ENCODE measurements at regions not wholly inside any gene's neighbourhood (a gene's known extent, or its start where the extent isn't known, plus 50 kb on each side); places are given as distances from the start of the nearest gene placed in this dataset.

DNA sequence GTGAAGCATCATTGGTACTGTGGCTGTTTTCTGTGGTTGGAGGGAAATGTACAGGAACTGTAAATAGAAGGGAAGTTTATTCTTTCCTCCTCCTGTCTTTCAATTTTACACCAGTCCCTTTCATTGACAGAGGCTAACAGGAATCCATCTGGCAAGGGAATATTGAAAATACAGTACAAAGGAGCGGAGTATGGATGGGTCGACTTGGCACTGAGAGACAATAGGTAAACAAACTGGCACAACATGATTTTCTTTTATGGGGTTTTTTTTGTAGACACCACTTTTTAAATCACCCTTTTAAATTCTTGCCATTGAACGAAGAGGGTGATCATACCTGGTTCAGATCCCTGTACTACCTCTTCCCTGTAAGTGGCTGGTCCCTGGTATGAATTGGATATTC lies 341.3 kb downstream of the RWDD3 start:
- TF ChIP-seq TAF1 (IDR thresholded peaks at IDR 0.05; ENCODE audit: borderline replicate concordance, low read depth, low read length) (no peak), POLR2A (IDR thresholded peaks at IDR 0.05; ENCODE audit: low read depth, low read length) (no peak), POLR2AphosphoS5 (IDR thresholded peaks at IDR 0.05; ENCODE audit: low read depth, low read length) (no peak)
- no peak for FAIRE-seq

DNA sequence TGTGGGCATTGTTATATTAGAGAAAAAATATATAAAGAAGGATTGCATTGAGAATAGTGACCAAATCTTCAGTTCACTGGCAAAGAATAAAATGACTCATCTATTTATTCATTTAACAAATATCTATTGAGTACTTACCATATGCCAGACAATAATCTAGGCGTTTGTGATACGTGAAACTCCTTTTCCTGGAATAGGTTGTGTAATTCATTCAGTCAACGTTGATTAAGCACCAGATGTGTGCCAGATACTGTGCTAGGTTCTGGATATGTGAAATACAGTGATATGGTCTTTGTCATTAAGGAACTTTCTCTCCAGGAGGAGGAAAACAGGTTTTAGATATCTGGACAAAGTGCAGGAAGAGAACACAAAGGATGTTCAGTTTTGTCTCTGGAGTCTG lies 344.5 kb downstream of the RWDD3 start:
- DNase-seq (ENCODE audit: insufficient read length) (no peak), FAIRE-seq (no peak)
- TF ChIP-seq POLR2AphosphoS5 (IDR thresholded peaks at IDR 0.05; ENCODE audit: low read depth, low read length) (no peak), TAF1 (IDR thresholded peaks at IDR 0.05; ENCODE audit: borderline replicate concordance, low read depth, low read length) (no peak), POLR2A (IDR thresholded peaks at IDR 0.05; ENCODE audit: low read depth, low read length) (no peak)

More for the DNA sequence above, 341.3 kb downstream of the RWDD3 start:
- DNase-seq (ENCODE audit: insufficient read length): no peak

DNA sequence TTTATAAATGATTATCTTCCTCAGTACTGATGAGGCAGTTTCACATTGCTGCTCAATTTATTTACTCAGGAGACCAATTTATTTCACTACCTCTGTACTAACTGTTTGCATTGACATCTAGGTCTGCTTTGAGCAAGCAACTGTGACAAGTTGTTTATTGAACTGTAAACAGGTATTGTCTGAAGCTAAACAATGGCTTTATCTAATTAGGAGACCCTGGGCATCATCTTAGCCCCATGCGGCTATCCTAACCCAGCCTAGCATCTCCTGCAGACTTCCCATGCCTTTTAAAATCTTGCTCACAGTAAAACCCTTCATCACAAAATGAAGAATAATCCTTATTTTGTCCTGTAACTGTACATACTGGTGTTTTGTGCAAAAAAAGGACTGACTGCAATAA lies 348.2 kb downstream of the RWDD3 start:
- TF ChIP-seq POLR2AphosphoS5 (IDR thresholded peaks at IDR 0.05; ENCODE audit: low read depth, low read length) (no peak), TAF1 (IDR thresholded peaks at IDR 0.05; ENCODE audit: borderline replicate concordance, low read depth, low read length) (no peak), POLR2A (IDR thresholded peaks at IDR 0.05; ENCODE audit: low read depth, low read length) (no peak)
- DNase-seq (ENCODE audit: insufficient read length) (no peak), FAIRE-seq (no peak)

DNA sequence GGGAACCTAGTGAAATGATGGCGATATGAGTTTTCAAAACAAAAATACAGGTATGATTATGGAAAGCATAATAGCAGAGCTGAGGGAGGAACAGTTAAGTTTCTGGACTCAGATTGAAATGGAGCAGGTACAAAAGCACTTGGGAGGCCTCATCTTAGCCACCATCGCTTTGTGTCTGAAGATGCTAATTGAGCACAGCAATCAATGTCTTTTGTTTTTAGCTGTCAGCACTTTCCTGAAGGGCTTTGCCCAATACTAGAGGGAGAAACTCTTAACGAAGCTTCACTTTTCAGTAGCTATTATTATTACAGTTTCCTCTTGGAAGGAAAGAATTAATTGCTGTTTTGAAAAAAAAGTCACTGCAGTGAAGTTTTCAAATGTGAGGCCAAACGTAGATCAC lies 348.7 kb downstream of the RWDD3 start:
- DNase-seq (ENCODE audit: insufficient read length): no peak
- TF ChIP-seq POLR2AphosphoS5 (IDR thresholded peaks at IDR 0.05; ENCODE audit: low read depth, low read length) (no peak), TAF1 (IDR thresholded peaks at IDR 0.05; ENCODE audit: borderline replicate concordance, low read depth, low read length) (no peak)
- FAIRE-seq: no peak

DNA sequence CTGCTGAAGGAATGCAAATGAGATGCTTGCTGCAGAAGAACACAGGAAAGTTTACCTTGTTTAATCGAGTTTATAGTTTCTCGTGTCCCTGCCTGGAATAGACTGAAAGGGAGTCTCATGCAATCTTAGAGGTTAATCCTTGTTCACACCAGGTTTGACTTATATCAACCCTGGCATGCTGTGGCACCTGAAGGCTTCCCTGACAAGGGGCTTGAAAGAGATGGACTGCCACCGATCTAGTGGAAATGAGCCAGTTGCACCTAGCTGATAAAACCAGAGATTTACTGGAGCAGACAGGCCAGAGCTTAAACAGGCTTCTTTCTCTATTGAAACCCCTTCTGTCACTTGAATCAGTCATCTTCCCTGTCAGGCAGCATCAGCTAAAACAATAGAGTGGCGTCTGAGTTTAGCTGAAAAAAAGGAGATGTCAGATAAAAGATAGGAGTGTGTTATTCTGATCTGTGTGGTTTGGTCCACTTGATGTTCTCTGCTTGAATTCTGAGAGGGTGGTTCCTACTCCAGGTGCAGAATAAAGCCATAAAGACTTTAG lies 349.7 kb downstream of the RWDD3 start:
- no peak for TF ChIP-seq POLR2A (IDR thresholded peaks at IDR 0.05; ENCODE audit: low read depth, low read length)
- TF ChIP-seq POLR2AphosphoS5 (IDR thresholded peaks at IDR 0.05; ENCODE audit: low read depth, low read length): no peak
- no peak for TF ChIP-seq TAF1 (IDR thresholded peaks at IDR 0.05; ENCODE audit: borderline replicate concordance, low read depth, low read length)
- DNase-seq (ENCODE audit: insufficient read length): no peak
- no peak for FAIRE-seq

DNA sequence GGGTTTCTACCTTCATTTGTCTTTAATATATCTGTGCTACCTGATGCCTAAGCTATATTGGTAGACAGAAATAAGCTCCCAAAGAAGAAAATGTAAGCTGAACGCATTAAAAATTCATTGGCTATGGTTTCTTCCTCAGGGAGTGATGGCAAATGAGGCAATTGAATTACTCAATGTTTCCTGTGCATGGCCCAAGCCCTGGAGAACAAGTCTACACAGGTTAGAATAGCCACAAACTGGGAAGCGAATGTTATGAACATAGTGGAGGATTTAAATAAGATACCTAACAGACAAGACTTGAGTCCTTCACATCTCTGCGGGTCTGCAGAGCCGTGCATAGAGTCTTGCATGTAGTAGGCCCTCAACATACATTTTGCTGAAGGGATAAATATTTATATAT lies 350.3 kb downstream of the RWDD3 start:
- TF ChIP-seq POLR2AphosphoS5 (IDR thresholded peaks at IDR 0.05; ENCODE audit: low read depth, low read length) (no peak), POLR2A (IDR thresholded peaks at IDR 0.05; ENCODE audit: low read depth, low read length) (no peak), TAF1 (IDR thresholded peaks at IDR 0.05; ENCODE audit: borderline replicate concordance, low read depth, low read length) (no peak)

DNA sequence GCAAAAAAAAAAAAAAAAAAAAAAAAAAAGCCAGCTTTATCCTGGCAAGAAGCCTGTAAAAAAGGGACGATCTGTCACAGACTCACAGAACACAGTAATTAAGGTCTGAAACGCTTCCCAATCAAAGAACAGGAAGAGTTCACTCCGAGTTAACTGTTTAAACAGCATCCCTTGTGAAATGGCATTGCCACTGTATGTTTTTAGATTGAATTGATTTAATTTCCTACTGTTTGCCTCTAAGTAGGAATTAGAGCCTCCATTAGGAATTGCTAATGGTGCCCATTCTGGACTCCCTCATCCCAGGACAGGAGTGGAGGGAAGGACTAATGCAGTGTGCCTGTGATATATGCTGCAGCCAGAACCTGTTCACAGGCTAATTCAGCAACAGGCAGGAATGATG lies 370.8 kb downstream of the RWDD3 start:
- no peak for DNase-seq (ENCODE audit: insufficient read length)
- FAIRE-seq: no peak
- TF ChIP-seq TAF1 (IDR thresholded peaks at IDR 0.05; ENCODE audit: borderline replicate concordance, low read depth, low read length) (no peak), POLR2A (IDR thresholded peaks at IDR 0.05; ENCODE audit: low read depth, low read length) (no peak), POLR2AphosphoS5 (IDR thresholded peaks at IDR 0.05; ENCODE audit: low read depth, low read length) (no peak)

More for the DNA sequence above, 350.3 kb downstream of the RWDD3 start:
- DNase-seq (ENCODE audit: insufficient read length): no peak
- FAIRE-seq: no peak

DNA sequence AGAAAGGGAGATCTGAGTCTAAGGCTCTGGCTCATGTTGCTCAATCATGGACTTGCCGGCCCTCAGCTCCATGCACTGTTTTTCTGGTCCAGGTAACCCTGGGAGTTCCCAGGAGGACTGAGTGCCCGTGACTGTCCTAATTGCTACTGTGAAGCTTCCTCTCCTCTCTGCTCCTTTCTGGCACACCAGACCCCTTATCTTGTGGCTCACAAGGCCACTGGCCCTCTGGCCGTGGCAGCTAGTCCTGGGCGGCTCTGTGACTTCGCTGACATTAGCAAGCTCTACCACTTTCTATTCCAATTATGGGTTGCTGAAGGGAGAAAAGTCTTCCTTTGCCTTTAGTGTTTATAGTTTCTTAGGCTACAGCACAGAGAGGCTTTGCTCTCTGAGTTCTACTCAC lies 380.2 kb downstream of the RWDD3 start:
- TF ChIP-seq POLR2AphosphoS5 (IDR thresholded peaks at IDR 0.05; ENCODE audit: low read depth, low read length): no peak
- TF ChIP-seq TAF1 (IDR thresholded peaks at IDR 0.05; ENCODE audit: borderline replicate concordance, low read depth, low read length): no peak
- no peak for TF ChIP-seq POLR2A (IDR thresholded peaks at IDR 0.05; ENCODE audit: low read depth, low read length)
- FAIRE-seq (no peak), DNase-seq (ENCODE audit: insufficient read length) (no peak)

DNA sequence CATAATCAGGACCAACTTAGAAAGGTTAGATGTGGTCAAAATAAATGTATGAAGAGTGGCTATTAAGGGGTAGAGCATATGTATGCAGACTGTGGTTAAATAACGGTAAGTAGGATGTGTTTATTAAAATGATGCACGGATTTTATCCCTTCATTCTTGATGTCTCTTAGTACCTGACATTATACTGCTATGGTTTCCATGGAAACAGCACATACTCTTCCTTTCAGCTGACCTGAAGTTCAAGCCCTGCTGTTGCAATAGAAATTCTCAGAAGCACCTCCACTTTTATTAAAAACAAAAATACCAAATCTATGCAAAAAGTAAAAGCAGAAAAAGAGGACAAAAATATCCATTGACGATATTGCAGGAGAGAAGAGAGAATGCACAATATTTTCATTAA lies 381.4 kb downstream of the RWDD3 start:
- no peak for FAIRE-seq

DNA sequence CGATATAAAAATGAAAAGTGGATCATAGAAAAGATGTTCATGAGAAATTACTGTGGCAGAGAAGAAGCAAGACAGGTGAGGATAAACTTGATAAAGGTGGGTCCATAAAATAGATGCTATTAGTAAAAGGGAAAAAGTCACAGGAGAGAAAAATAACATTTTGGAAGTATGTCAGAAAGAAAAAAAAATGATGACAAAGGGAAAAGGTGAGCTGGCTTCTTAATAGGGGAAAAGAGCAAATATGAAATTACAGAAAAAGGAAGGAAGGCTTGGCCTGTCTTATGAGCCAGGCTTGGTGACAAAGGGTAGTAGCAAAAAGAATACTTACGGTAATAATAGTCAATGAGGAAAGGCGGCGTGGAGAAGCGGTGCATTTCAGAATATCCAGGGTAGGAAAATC lies 386.1 kb downstream of the RWDD3 start:
- no peak for TF ChIP-seq POLR2A (IDR thresholded peaks at IDR 0.05; ENCODE audit: low read depth, low read length)
- no peak for TF ChIP-seq TAF1 (IDR thresholded peaks at IDR 0.05; ENCODE audit: borderline replicate concordance, low read depth, low read length)
- no peak for TF ChIP-seq POLR2AphosphoS5 (IDR thresholded peaks at IDR 0.05; ENCODE audit: low read depth, low read length)
- no peak for DNase-seq (ENCODE audit: insufficient read length)
- FAIRE-seq: no peak

More for the DNA sequence above, 381.4 kb downstream of the RWDD3 start:
- no peak for DNase-seq (ENCODE audit: insufficient read length)
- TF ChIP-seq TAF1 (IDR thresholded peaks at IDR 0.05; ENCODE audit: borderline replicate concordance, low read depth, low read length) (no peak), POLR2A (IDR thresholded peaks at IDR 0.05; ENCODE audit: low read depth, low read length) (no peak), POLR2AphosphoS5 (IDR thresholded peaks at IDR 0.05; ENCODE audit: low read depth, low read length) (no peak)

DNA sequence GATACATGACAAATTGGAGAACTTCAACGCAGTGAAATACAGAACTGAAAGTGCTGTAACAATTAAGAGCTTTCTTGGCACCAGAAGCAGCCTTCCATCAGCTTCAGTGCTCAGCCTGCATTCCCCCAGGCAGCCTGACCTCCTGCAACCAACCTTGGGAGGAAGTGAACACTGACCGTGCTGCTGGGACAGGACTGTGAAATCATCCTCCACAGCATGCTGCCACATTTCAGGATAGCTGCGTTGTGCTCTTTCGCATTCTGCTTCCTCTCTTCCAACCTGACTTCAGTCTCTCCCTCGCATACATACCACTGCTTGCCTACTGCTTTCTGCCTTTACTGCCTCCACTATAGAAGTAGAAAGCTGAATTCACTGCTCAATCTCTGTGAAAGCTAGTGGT lies 388.6 kb downstream of the RWDD3 start:
- no peak for TF ChIP-seq POLR2A (IDR thresholded peaks at IDR 0.05; ENCODE audit: low read depth, low read length)
- TF ChIP-seq POLR2AphosphoS5 (IDR thresholded peaks at IDR 0.05; ENCODE audit: low read depth, low read length): no peak
- no peak for TF ChIP-seq TAF1 (IDR thresholded peaks at IDR 0.05; ENCODE audit: borderline replicate concordance, low read depth, low read length)
- FAIRE-seq: no peak
- DNase-seq (ENCODE audit: insufficient read length): no peak

DNA sequence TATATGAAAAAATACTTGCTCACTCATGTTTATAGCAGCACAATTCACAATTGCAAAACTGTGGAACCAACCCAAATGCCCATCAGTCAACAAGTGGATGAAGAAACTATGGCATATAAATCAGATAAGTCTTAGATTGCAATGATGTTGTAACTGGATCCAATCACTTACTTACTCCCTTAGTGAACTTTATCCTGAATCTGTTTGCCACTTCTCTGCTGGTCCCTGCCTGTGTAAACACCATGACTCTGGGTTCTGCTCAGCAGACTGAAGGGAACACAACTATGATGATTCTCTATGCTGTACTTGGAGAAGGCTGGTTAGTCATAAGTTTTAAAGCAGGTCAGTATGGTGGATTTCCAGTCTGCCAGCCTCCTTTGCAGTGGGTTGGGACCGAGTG lies 391.2 kb downstream of the RWDD3 start:
- no peak for DNase-seq (ENCODE audit: insufficient read length)
- no peak for FAIRE-seq
- TF ChIP-seq POLR2AphosphoS5 (IDR thresholded peaks at IDR 0.05; ENCODE audit: low read depth, low read length) (no peak), TAF1 (IDR thresholded peaks at IDR 0.05; ENCODE audit: borderline replicate concordance, low read depth, low read length) (no peak), POLR2A (IDR thresholded peaks at IDR 0.05; ENCODE audit: low read depth, low read length) (no peak)

DNA sequence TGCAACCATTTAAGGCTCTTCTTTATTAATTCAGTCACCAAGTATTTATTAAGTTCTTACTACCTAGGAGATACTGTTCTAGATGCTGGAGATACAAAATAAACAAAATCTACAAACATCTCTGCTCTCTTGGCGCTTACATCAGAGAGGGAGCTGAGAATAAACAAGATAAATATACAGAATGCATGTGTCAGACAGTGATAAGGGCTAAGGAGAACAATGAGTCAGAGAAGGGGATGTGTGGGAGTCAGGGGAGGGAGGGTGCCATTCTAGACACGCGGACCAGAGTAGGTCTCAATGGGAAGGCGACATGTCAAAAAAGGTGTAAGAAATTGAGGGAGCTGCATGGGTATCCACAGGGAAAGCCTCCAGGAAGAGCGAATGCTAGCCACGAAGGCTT lies 393.2 kb downstream of the RWDD3 start:
- FAIRE-seq (no peak), DNase-seq (ENCODE audit: insufficient read length) (no peak)
- TF ChIP-seq POLR2AphosphoS5 (IDR thresholded peaks at IDR 0.05; ENCODE audit: low read depth, low read length) (no peak), POLR2A (IDR thresholded peaks at IDR 0.05; ENCODE audit: low read depth, low read length) (no peak)

Measured in GM12892 (cell line).